Omental fat pad (tissue), 3 donors: ENCODE measurements at regions not wholly inside any gene's neighbourhood (a gene's known extent, or its start where the extent isn't known, plus 50 kb on each side); places are given as distances from the start of the nearest gene placed in this dataset.

Experiments used
- ATAC-seq: fragments of 150-250 bp; one replicate; pipeline ENCODE4 v1.9.1; 2016; ENCODE audit warnings: mild to moderate bottlenecking, moderate library complexity; ENCODE audit not compliant: low FRiP score
- DNase-seq: peaks from one replicate; pipeline ENCODE4 v3.0.0-alpha.2; 2019; ENCODE audit warnings: low spot score
- TF ChIP-seq, protein P1 (sequence below), 3 donors: fragments of 450-650 bp; IDR thresholded peaks; one replicate each; pipeline ENCODE4 v1.5.1; 2016 to 2017; ENCODE audit warnings: antibody characterized with exemption in 3 of 3, mild to moderate bottlenecking in 3 of 3, moderate library complexity in 2 of 3

GRCh38 chr1:8137481-8138244, 111.6 kb upstream of the ERRFI1 start:
- TF ChIP-seq, protein P1, sequence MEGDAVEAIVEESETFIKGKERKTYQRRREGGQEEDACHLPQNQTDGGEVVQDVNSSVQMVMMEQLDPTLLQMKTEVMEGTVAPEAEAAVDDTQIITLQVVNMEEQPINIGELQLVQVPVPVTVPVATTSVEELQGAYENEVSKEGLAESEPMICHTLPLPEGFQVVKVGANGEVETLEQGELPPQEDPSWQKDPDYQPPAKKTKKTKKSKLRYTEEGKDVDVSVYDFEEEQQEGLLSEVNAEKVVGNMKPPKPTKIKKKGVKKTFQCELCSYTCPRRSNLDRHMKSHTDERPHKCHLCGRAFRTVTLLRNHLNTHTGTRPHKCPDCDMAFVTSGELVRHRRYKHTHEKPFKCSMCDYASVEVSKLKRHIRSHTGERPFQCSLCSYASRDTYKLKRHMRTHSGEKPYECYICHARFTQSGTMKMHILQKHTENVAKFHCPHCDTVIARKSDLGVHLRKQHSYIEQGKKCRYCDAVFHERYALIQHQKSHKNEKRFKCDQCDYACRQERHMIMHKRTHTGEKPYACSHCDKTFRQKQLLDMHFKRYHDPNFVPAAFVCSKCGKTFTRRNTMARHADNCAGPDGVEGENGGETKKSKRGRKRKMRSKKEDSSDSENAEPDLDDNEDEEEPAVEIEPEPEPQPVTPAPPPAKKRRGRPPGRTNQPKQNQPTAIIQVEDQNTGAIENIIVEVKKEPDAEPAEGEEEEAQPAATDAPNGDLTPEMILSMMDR (IDR thresholded peaks at IDR 0.05), result no peak
- ATAC-seq (peak; percentile 53), DNase-seq (no peak)

GRCh38 chr1:8136766-8137165, 110.7 kb upstream of the ERRFI1 start:
- DNase-seq (no peak), ATAC-seq (no peak)
- TF ChIP-seq, protein P1 (IDR thresholded peaks at IDR 0.05), result no peak

DNA sequence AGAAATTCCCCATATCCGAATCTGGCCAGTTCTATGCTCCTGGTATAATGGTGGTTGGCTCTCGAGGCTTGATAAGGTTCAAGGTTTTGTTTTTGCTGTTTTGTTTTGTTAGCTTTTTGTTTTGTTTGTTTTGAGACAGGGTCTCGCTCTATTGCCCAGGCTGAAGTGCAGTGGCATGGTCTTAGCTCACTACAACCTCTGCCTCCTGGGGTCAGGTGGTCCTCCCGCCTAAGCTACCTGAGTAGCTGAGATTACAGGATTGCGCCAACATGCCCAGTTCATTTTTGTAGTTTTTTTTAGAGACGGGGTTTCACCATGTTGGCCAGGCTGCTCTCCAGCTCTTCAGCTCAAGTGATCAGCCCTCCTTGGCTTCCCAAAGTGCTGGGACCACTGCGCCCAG, 109.1 kb upstream of the ERRFI1 start:
- TF ChIP-seq, protein P1 (IDR thresholded peaks at IDR 0.05), result no peak
- no peak for ATAC-seq
- no peak for DNase-seq

DNA sequence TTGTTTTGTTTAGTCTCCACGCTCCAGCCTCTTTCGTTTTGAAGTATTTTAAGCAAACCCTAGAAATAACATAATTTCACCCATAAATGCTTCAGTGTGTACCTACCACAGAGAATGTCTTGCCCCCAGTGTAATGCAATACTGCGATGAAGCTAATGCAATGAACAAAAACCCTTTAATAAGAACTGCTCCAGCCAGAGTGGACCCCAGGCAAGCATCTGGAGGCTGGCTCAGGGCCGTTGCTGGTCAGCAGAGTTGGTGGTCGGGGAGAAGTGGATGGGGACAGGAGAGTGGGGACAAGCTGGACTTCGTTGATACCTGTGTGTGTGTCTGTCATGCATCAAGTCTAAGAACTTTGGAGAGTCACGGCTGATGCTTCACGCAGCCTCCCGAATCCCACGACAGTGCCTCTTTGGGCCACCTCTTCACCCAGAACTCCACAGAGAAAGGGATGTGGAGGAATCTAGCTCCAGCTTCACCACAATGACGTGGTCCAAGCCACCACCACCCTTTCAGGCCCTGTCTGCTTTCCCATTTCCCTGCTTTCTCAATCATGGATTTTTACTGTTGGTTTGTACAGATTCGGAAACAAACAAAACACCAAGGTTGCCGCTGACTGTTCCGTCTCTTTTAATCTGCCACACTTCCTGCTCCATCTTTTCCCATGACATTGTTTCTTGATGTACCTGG, 108.6 kb upstream of the ERRFI1 start:
- TF ChIP-seq, protein P1 (IDR thresholded peaks at IDR 0.05), result no peak
- no peak for DNase-seq
- ATAC-seq, result no peak

DNA sequence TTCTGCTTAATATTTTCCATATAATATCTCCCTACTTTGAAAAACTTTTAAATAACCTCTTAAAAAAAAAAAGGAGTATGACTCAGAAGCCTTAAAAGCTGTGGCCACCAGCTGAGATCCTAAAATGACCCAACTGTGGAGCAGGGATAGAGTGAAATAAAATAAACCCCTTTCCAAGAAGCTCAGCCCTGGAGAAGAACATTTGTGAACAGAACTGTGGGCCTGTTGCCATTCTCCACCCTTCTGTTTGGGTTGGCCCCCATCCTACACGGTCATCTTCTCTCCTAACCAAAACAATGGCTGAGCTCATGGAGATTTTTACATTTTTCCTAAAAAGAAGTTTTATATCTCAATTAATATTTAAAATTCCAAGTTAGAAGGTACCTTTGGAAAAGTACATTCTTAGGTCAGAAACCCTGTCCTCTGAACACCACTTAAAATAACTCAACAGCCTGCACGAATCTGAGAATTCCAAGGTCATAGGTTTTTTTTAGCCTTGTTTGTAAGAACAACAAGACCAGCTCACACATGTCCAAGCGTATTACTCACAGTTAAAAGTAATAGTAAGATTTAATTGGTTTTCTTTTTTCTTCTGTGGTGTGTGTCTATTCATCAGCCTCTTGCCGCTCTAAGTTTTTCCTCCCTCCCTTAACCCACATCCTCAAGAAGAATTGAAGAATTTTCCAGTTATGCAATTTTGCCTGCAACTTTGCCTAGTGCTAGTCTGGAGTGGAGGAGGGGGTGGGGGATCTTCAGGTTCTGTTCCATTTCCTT, 107.7 kb upstream of the ERRFI1 start:
- DNase-seq (no peak), ATAC-seq (peak; percentile 71)
- TF ChIP-seq, protein P1 (IDR thresholded peaks at IDR 0.05), result no peak

GRCh38 chr1:8133190-8133589, 107.1 kb upstream of the ERRFI1 start:
- DNase-seq (no peak), ATAC-seq (no peak)
- TF ChIP-seq, protein P1 (IDR thresholded peaks at IDR 0.05), result no peak
